ENCODE measurements at regions not wholly inside any gene's neighbourhood (a gene's known extent, or its start where the extent isn't known, plus 50 kb on each side); places are given as distances from the start of the nearest gene placed in this dataset.
"Not testable (repeated sequence)": the region's sequence is repeated elsewhere in the genome, so short reads cannot be mapped to it uniquely, and the experiment has no call there.

GRCh38 chr2:204147040-204147439 is 210.5 kb downstream of the ICOS start:
- H3K27ac ChIP-seq (ENCODE audit: low read depth in 2 of 2, low read length in 1 of 2); H3K36me3 ChIP-seq (ENCODE audit: control insufficient read depth in 2 of 2, insufficient read depth in 2 of 2, low read length in 1 of 2); H3K27me3 ChIP-seq (ENCODE audit: control insufficient read depth in 1 of 2, insufficient read depth in 2 of 2, low read length in 2 of 2); H3K4me1 ChIP-seq (ENCODE audit: control insufficient read depth in 2 of 2, insufficient read depth in 2 of 2, low read length in 1 of 2); H3K9me3 ChIP-seq (ENCODE audit: control insufficient read depth in 2 of 2, insufficient read depth in 1 of 2, low read depth in 1 of 2, low read length in 1 of 2); H3K4me3 ChIP-seq (ENCODE audit: low read depth in 1 of 2, low read length in 2 of 2): not testable (repeated sequence)
- WGBS, 2 donors = 88 to 94% methylated on average over 2 of the region's 2 CpGs

- Histone ChIP-seq H3K4me1 (ENCODE audit: control insufficient read depth in 2 of 2, insufficient read depth in 2 of 2, low read length in 1 of 2) (no peaks in the 10 kb centered on the region), H3K36me3 (ENCODE audit: control insufficient read depth in 2 of 2, insufficient read depth in 2 of 2, low read length in 1 of 2) (no peaks in the 10 kb centered on the region), H3K27me3 (ENCODE audit: control insufficient read depth in 1 of 2, insufficient read depth in 2 of 2, low read length in 2 of 2) (no peaks in the 10 kb centered on the region), H3K4me3 (ENCODE audit: low read depth in 1 of 2, low read length in 2 of 2) (no peak overlapping the region), H3K9me3 (ENCODE audit: control insufficient read depth in 2 of 2, insufficient read depth in 1 of 2, low read depth in 1 of 2, low read length in 1 of 2) (no peaks in the 10 kb centered on the region), H3K27ac (ENCODE audit: low read depth in 2 of 2, low read length in 1 of 2) (no peak overlapping the region)
- 77 to 84% methylated on average over 7 of the region's 7 CpGs for WGBS, 2 donors
Measured at GRCh38 chr2:204150721-204151120, 214.2 kb downstream of the ICOS start.

- 39 to 43% methylated on average over 3 of the region's 3 CpGs for WGBS, 2 donors
- no peaks in the 10 kb centered on the region for H3K4me1 ChIP-seq (ENCODE audit: control insufficient read depth in 2 of 2, insufficient read depth in 2 of 2, low read length in 1 of 2)
- H3K27ac ChIP-seq (ENCODE audit: low read depth in 2 of 2, low read length in 1 of 2) = no peak overlapping the region
- no peaks in the 10 kb centered on the region for H3K9me3 ChIP-seq (ENCODE audit: control insufficient read depth in 2 of 2, insufficient read depth in 1 of 2, low read depth in 1 of 2, low read length in 1 of 2)
- no peak overlapping the region for H3K4me3 ChIP-seq (ENCODE audit: low read depth in 1 of 2, low read length in 2 of 2)
- no peaks in the 10 kb centered on the region for H3K27me3 ChIP-seq (ENCODE audit: control insufficient read depth in 1 of 2, insufficient read depth in 2 of 2, low read length in 2 of 2)
- H3K36me3 ChIP-seq (ENCODE audit: control insufficient read depth in 2 of 2, insufficient read depth in 2 of 2, low read length in 1 of 2) = no peaks in the 10 kb centered on the region
Measured at GRCh38 chr2:204152616-204153015, 216.1 kb downstream of the ICOS start.

- WGBS, 2 donors = 76 to 82% methylated on average over 3 of the region's 3 CpGs
- no peaks in the 10 kb centered on the region for H3K27me3 ChIP-seq (ENCODE audit: control insufficient read depth in 1 of 2, insufficient read depth in 2 of 2, low read length in 2 of 2)
- no peaks in the 10 kb centered on the region for H3K36me3 ChIP-seq (ENCODE audit: control insufficient read depth in 2 of 2, insufficient read depth in 2 of 2, low read length in 1 of 2)
- no peaks in the 10 kb centered on the region for H3K9me3 ChIP-seq (ENCODE audit: control insufficient read depth in 2 of 2, insufficient read depth in 1 of 2, low read depth in 1 of 2, low read length in 1 of 2)
- H3K4me1 ChIP-seq (ENCODE audit: control insufficient read depth in 2 of 2, insufficient read depth in 2 of 2, low read length in 1 of 2) = no peaks in the 10 kb centered on the region
- H3K4me3 ChIP-seq (ENCODE audit: low read depth in 1 of 2, low read length in 2 of 2) = no peak overlapping the region
- H3K27ac ChIP-seq (ENCODE audit: low read depth in 2 of 2, low read length in 1 of 2) = no peak overlapping the region
Measured at GRCh38 chr2:204154863-204155262, 218.3 kb downstream of the ICOS start.

- H3K9me3 ChIP-seq (ENCODE audit: control insufficient read depth in 2 of 2, insufficient read depth in 1 of 2, low read depth in 1 of 2, low read length in 1 of 2) = no peaks in the 10 kb centered on the region
- no peaks in the 10 kb centered on the region for H3K27me3 ChIP-seq (ENCODE audit: control insufficient read depth in 1 of 2, insufficient read depth in 2 of 2, low read length in 2 of 2)
- H3K27ac ChIP-seq (ENCODE audit: low read depth in 2 of 2, low read length in 1 of 2) = no peak overlapping the region
- H3K4me3 ChIP-seq (ENCODE audit: low read depth in 1 of 2, low read length in 2 of 2) = no peak overlapping the region
- no peaks in the 10 kb centered on the region for H3K4me1 ChIP-seq (ENCODE audit: control insufficient read depth in 2 of 2, insufficient read depth in 2 of 2, low read length in 1 of 2)
- 64 to 84% methylated on average over 1 of the region's 1 CpG for WGBS, 2 donors
- no peaks in the 10 kb centered on the region for H3K36me3 ChIP-seq (ENCODE audit: control insufficient read depth in 2 of 2, insufficient read depth in 2 of 2, low read length in 1 of 2)
Measured at GRCh38 chr2:204156456-204156855, 219.9 kb downstream of the ICOS start.

- Histone ChIP-seq H3K27ac (ENCODE audit: low read depth in 2 of 2, low read length in 1 of 2) (no peak overlapping the region), H3K36me3 (ENCODE audit: control insufficient read depth in 2 of 2, insufficient read depth in 2 of 2, low read length in 1 of 2) (no peaks in the 10 kb centered on the region), H3K4me1 (ENCODE audit: control insufficient read depth in 2 of 2, insufficient read depth in 2 of 2, low read length in 1 of 2) (no peaks in the 10 kb centered on the region), H3K9me3 (ENCODE audit: control insufficient read depth in 2 of 2, insufficient read depth in 1 of 2, low read depth in 1 of 2, low read length in 1 of 2) (no peaks in the 10 kb centered on the region), H3K27me3 (ENCODE audit: control insufficient read depth in 1 of 2, insufficient read depth in 2 of 2, low read length in 2 of 2) (no peaks in the 10 kb centered on the region), H3K4me3 (ENCODE audit: low read depth in 1 of 2, low read length in 2 of 2) (no peak overlapping the region)
Measured at GRCh38 chr2:204157684-204158083, 221.1 kb downstream of the ICOS start.

GRCh38 chr2:204159526-204159925 is 223.0 kb downstream of the ICOS start:
- Histone ChIP-seq H3K9me3 (ENCODE audit: control insufficient read depth in 2 of 2, insufficient read depth in 1 of 2, low read depth in 1 of 2, low read length in 1 of 2) (no peaks in the 10 kb centered on the region), H3K4me1 (ENCODE audit: control insufficient read depth in 2 of 2, insufficient read depth in 2 of 2, low read length in 1 of 2) (no peaks in the 10 kb centered on the region), H3K27ac (ENCODE audit: low read depth in 2 of 2, low read length in 1 of 2) (no peak overlapping the region), H3K36me3 (ENCODE audit: control insufficient read depth in 2 of 2, insufficient read depth in 2 of 2, low read length in 1 of 2) (no peaks in the 10 kb centered on the region), H3K4me3 (ENCODE audit: low read depth in 1 of 2, low read length in 2 of 2) (no peak overlapping the region), H3K27me3 (ENCODE audit: control insufficient read depth in 1 of 2, insufficient read depth in 2 of 2, low read length in 2 of 2) (no peaks in the 10 kb centered on the region)
- WGBS, 2 donors = 88 to 89% methylated on average over 3 of the region's 3 CpGs

- Histone ChIP-seq H3K36me3 (ENCODE audit: control insufficient read depth in 2 of 2, insufficient read depth in 2 of 2, low read length in 1 of 2) (no peaks in the 10 kb centered on the region), H3K9me3 (ENCODE audit: control insufficient read depth in 2 of 2, insufficient read depth in 1 of 2, low read depth in 1 of 2, low read length in 1 of 2) (no peaks in the 10 kb centered on the region), H3K27me3 (ENCODE audit: control insufficient read depth in 1 of 2, insufficient read depth in 2 of 2, low read length in 2 of 2) (no peaks in the 10 kb centered on the region), H3K27ac (ENCODE audit: low read depth in 2 of 2, low read length in 1 of 2) (no peak overlapping the region), H3K4me3 (ENCODE audit: low read depth in 1 of 2, low read length in 2 of 2) (no peak overlapping the region), H3K4me1 (ENCODE audit: control insufficient read depth in 2 of 2, insufficient read depth in 2 of 2, low read length in 1 of 2) (no peaks in the 10 kb centered on the region)
Measured at GRCh38 chr2:204160989-204161388, 224.4 kb downstream of the ICOS start.

GRCh38 chr2:204161886-204162285 is 225.3 kb downstream of the ICOS start:
- H3K27me3 ChIP-seq (ENCODE audit: control insufficient read depth in 1 of 2, insufficient read depth in 2 of 2, low read length in 2 of 2) = no peaks in the 10 kb centered on the region
- WGBS, 2 donors = 81 to 83% methylated on average over 3 of the region's 3 CpGs

GRCh38 chr2:204166961-204167360 is 230.4 kb downstream of the ICOS start:
- H3K4me3 ChIP-seq (ENCODE audit: low read depth in 1 of 2, low read length in 2 of 2) = no peak overlapping the region
- H3K4me1 ChIP-seq (ENCODE audit: control insufficient read depth in 2 of 2, insufficient read depth in 2 of 2, low read length in 1 of 2) = no peaks in the 10 kb centered on the region
- no peaks in the 10 kb centered on the region for H3K36me3 ChIP-seq (ENCODE audit: control insufficient read depth in 2 of 2, insufficient read depth in 2 of 2, low read length in 1 of 2)
- WGBS, 2 donors = 63 to 69% methylated on average over 3 of the region's 3 CpGs
- H3K27me3 ChIP-seq (ENCODE audit: control insufficient read depth in 1 of 2, insufficient read depth in 2 of 2, low read length in 2 of 2) = no peaks in the 10 kb centered on the region
- no peaks in the 10 kb centered on the region for H3K9me3 ChIP-seq (ENCODE audit: control insufficient read depth in 2 of 2, insufficient read depth in 1 of 2, low read depth in 1 of 2, low read length in 1 of 2)
- H3K27ac ChIP-seq (ENCODE audit: low read depth in 2 of 2, low read length in 1 of 2) = no peak overlapping the region

More at GRCh38 chr2:204161886-204162285, 225.3 kb downstream of the ICOS start:
- Histone ChIP-seq H3K4me1 (ENCODE audit: control insufficient read depth in 2 of 2, insufficient read depth in 2 of 2, low read length in 1 of 2) (no peaks in the 10 kb centered on the region), H3K9me3 (ENCODE audit: control insufficient read depth in 2 of 2, insufficient read depth in 1 of 2, low read depth in 1 of 2, low read length in 1 of 2) (no peaks in the 10 kb centered on the region), H3K4me3 (ENCODE audit: low read depth in 1 of 2, low read length in 2 of 2) (no peak overlapping the region), H3K27ac (ENCODE audit: low read depth in 2 of 2, low read length in 1 of 2) (no peak overlapping the region), H3K36me3 (ENCODE audit: control insufficient read depth in 2 of 2, insufficient read depth in 2 of 2, low read length in 1 of 2) (no peaks in the 10 kb centered on the region)

Measured in esophagus (tissue), 2 donors.